ENCODE measurements at regions not wholly inside any gene's neighbourhood (a gene's known extent, or its start where the extent isn't known, plus 50 kb on each side); places are given as distances from the start of the nearest gene placed in this dataset.

DNA sequence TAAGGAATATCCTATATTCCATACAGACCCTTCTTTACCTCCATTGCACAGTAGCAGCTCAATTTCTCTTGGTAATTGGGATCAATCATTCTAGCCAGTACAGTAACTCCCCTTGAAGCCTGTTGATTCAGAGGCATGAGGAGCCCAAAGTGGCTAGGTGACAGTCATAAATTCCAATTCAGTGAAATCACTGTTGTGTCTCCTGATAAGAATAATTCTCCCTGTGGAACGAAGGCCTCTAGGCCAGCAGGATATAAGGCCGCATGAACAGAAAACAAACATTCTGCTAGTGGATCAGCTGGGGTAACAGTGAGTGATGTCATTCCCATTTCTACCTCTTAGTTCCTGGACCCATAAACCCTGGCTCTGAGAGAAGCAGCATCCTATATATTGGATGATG, 696.3 kb downstream of the NR2F2 start:
- H3K4me2 ChIP-seq, result no peak overlapping the region
- H4K20me1 ChIP-seq (ENCODE audit: insufficient read depth, poor library complexity, severe bottlenecking), result no peaks in the 10 kb centered on the region
- no peaks in the 10 kb centered on the region for H3K9me2 ChIP-seq (replicated peaks; ENCODE audit: insufficient read depth)
- H3K27ac ChIP-seq, result peak overlapping the region; percentile 35
- TF ChIP-seq, protein P1, sequence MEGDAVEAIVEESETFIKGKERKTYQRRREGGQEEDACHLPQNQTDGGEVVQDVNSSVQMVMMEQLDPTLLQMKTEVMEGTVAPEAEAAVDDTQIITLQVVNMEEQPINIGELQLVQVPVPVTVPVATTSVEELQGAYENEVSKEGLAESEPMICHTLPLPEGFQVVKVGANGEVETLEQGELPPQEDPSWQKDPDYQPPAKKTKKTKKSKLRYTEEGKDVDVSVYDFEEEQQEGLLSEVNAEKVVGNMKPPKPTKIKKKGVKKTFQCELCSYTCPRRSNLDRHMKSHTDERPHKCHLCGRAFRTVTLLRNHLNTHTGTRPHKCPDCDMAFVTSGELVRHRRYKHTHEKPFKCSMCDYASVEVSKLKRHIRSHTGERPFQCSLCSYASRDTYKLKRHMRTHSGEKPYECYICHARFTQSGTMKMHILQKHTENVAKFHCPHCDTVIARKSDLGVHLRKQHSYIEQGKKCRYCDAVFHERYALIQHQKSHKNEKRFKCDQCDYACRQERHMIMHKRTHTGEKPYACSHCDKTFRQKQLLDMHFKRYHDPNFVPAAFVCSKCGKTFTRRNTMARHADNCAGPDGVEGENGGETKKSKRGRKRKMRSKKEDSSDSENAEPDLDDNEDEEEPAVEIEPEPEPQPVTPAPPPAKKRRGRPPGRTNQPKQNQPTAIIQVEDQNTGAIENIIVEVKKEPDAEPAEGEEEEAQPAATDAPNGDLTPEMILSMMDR (IDR thresholded peaks at IDR 0.05; ENCODE audit: poor library complexity), result no peak
- TF ChIP-seq EZH2phosphoT487 (IDR thresholded peaks at IDR 0.05; ENCODE audit: low read depth, severe bottlenecking, unreplicated experiment) (no peak), EZH2 (IDR thresholded peaks at IDR 0.05; ENCODE audit: borderline replicate concordance) (no peak)
- no peaks in the 10 kb centered on the region for H3K4me1 ChIP-seq (ENCODE audit: insufficient read depth)
- H2AFZ ChIP-seq, result no peak overlapping the region
- H3K4me3 ChIP-seq, result no peak overlapping the region
- H3K9me3 ChIP-seq (ENCODE audit: low read depth), result peaks cover 4% of the 10 kb centered on the region
- no peaks in the 10 kb centered on the region for H3K79me2 ChIP-seq
- 31% methylated on average over 2 of the region's 2 CpGs for WGBS (ENCODE audit: low lambda C conversion rate, missing lambda C conversion rate)
- H3K36me3 ChIP-seq (replicated peaks; ENCODE audit: insufficient read depth, low read depth), result no peaks in the 10 kb centered on the region
- DNase-seq (ENCODE audit: low spot score), result peak; percentile 46
- H3K27me3 ChIP-seq, result no peaks in the 10 kb centered on the region

DNA sequence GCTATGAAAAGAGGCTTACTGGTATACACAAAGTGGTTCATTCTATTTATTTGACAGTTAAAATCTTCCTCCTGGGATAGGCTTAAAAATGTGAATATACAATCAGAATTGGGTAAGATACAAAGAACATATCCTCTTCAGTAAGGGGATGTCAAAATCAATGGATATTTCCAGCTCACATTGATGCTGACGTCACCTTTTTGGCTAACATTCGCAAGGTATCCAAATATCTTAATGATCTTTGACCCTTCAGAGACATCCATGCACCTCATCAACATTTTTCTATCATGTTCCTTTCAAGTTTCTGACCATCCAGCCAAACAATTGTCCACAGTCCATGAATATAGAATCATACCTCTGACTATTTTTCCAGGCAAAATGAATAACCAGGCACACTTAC, 697.3 kb downstream of the NR2F2 start:
- H3K27ac ChIP-seq, result no peak overlapping the region
- no peaks in the 10 kb centered on the region for H4K20me1 ChIP-seq (ENCODE audit: insufficient read depth, poor library complexity, severe bottlenecking)
- TF ChIP-seq EZH2phosphoT487 (IDR thresholded peaks at IDR 0.05; ENCODE audit: low read depth, severe bottlenecking, unreplicated experiment), result no peak
- TF ChIP-seq, protein P1 (IDR thresholded peaks at IDR 0.05; ENCODE audit: poor library complexity), result no peak
- no peak for TF ChIP-seq EZH2 (IDR thresholded peaks at IDR 0.05; ENCODE audit: borderline replicate concordance)
- no peaks in the 10 kb centered on the region for H3K4me1 ChIP-seq (ENCODE audit: insufficient read depth)
- 96% methylated on average over 2 of the region's 2 CpGs for WGBS (ENCODE audit: low lambda C conversion rate, missing lambda C conversion rate)
- H2AFZ ChIP-seq, result no peak overlapping the region
- no peaks in the 10 kb centered on the region for H3K9me2 ChIP-seq (replicated peaks; ENCODE audit: insufficient read depth)
- H3K79me2 ChIP-seq, result no peaks in the 10 kb centered on the region
- DNase-seq (ENCODE audit: low spot score), result no peak
- H3K4me3 ChIP-seq, result no peak overlapping the region
- no peaks in the 10 kb centered on the region for H3K36me3 ChIP-seq (replicated peaks; ENCODE audit: insufficient read depth, low read depth)
- H3K4me2 ChIP-seq, result no peak overlapping the region
- H3K27me3 ChIP-seq, result no peaks in the 10 kb centered on the region
- peaks cover 4% of the 10 kb centered on the region for H3K9me3 ChIP-seq (ENCODE audit: low read depth)

DNA sequence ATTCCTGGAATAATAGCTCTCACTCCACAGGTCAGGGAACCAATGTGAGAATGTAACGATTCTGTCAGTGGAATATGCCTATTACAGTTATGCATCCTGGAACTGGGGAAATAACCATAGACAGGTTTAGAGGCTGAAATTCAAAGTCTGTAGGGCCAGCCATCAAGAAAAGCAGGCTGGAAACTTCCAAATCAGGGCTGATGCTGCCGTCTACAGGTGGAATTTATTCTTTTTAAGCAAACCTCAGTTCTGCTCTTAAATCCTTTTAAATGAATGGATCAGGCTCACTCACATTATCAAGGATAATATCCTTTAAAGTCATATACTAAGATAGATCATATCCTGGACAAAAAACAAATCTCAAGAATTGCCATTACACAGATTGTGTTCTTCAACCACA, 699.8 kb downstream of the NR2F2 start:
- Histone ChIP-seq H4K20me1 (ENCODE audit: insufficient read depth, poor library complexity, severe bottlenecking) (no peaks in the 10 kb centered on the region), H3K36me3 (replicated peaks; ENCODE audit: insufficient read depth, low read depth) (no peaks in the 10 kb centered on the region), H3K4me2 (no peak overlapping the region), H3K79me2 (no peaks in the 10 kb centered on the region), H3K9me2 (replicated peaks; ENCODE audit: insufficient read depth) (no peaks in the 10 kb centered on the region), H2AFZ (no peak overlapping the region), H3K4me3 (no peak overlapping the region), H3K27ac (no peak overlapping the region), H3K9me3 (ENCODE audit: low read depth) (peaks cover 4% of the 10 kb centered on the region), H3K27me3 (no peaks in the 10 kb centered on the region), H3K4me1 (ENCODE audit: insufficient read depth) (no peaks in the 10 kb centered on the region)
- DNase-seq (ENCODE audit: low spot score), result no peak
- 81% methylated on average over 2 of the region's 2 CpGs for WGBS (ENCODE audit: low lambda C conversion rate, missing lambda C conversion rate)
- TF ChIP-seq EZH2 (IDR thresholded peaks at IDR 0.05; ENCODE audit: borderline replicate concordance) (no peak), EZH2phosphoT487 (IDR thresholded peaks at IDR 0.05; ENCODE audit: low read depth, severe bottlenecking, unreplicated experiment) (no peak)

DNA sequence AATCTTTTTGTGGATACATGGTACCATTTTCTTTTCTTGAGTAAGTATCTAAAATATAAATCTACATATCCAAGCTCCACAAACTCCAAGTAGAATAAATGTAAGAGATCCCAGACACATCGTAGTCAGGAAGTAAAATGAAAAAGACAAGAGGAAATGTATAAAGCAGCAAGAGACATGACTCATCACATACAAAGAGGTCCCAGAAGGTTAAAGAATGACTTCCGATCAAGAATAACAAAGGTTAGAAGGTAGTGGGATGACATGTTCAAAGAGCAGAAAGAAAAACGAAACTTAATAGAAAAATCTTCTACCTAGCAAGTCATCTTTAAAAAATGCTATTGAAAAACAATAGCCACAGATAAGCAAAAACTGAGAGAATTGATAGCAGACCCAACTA, 705.8 kb downstream of the NR2F2 start:
- no peaks in the 10 kb centered on the region for H3K36me3 ChIP-seq (replicated peaks; ENCODE audit: insufficient read depth, low read depth)
- TF ChIP-seq, protein P1 (IDR thresholded peaks at IDR 0.05; ENCODE audit: poor library complexity), result no peak
- TF ChIP-seq EZH2 (IDR thresholded peaks at IDR 0.05; ENCODE audit: borderline replicate concordance) (no peak), EZH2phosphoT487 (IDR thresholded peaks at IDR 0.05; ENCODE audit: low read depth, severe bottlenecking, unreplicated experiment) (no peak)
- no peak for DNase-seq (ENCODE audit: low spot score)
- WGBS (ENCODE audit: low lambda C conversion rate, missing lambda C conversion rate), result 70% methylated on average over 3 of the region's 3 CpGs
- H3K4me3 ChIP-seq, result no peak overlapping the region
- no peak overlapping the region for H2AFZ ChIP-seq
- no peaks in the 10 kb centered on the region for H3K79me2 ChIP-seq
- no peak overlapping the region for H3K27ac ChIP-seq
- H4K20me1 ChIP-seq (ENCODE audit: insufficient read depth, poor library complexity, severe bottlenecking), result no peaks in the 10 kb centered on the region
- no peaks in the 10 kb centered on the region for H3K27me3 ChIP-seq
- no peaks in the 10 kb centered on the region for H3K4me1 ChIP-seq (ENCODE audit: insufficient read depth)
- H3K4me2 ChIP-seq, result no peak overlapping the region
- H3K9me2 ChIP-seq (replicated peaks; ENCODE audit: insufficient read depth), result no peaks in the 10 kb centered on the region
- no peaks in the 10 kb centered on the region for H3K9me3 ChIP-seq (ENCODE audit: low read depth)
